HG02938 (cell line): ENCODE measurements at regions not wholly inside any gene's neighbourhood (a gene's known extent, or its start where the extent isn't known, plus 50 kb on each side); places are given as distances from the start of the nearest gene placed in this dataset.

ENCODE experiments used
- ATAC-seq: cut with Tn5 transposase; IDR thresholded peaks from one replicate; pipeline ENCODE4 v1.9.1; 2021; ENCODE audit warnings: mild to moderate bottlenecking, moderate library complexity; ENCODE audit not compliant: unreplicated experiment

GRCh38 chr5:120988941-120989340, 524.8 kb downstream of the PRR16 start:
- ATAC-seq, result no peak

- no peak for ATAC-seq
Observed at GRCh38 chr5:120991569-120991968, 527.5 kb downstream of the PRR16 start.

- ATAC-seq, result no peak
Observed at GRCh38 chr5:120994112-120994511, 530.0 kb downstream of the PRR16 start.

- ATAC-seq, result no peak
Observed at GRCh38 chr5:120999550-120999949, 535.5 kb downstream of the PRR16 start.

GRCh38 chr5:121006217-121006616, 542.1 kb downstream of the PRR16 start:
- no peak for ATAC-seq

GRCh38 chr5:121008041-121008440, 543.9 kb downstream of the PRR16 start:
- ATAC-seq, result no peak

- no peak for ATAC-seq
Observed at GRCh38 chr5:121009058-121009457, 545.0 kb downstream of the PRR16 start.

- no peak for ATAC-seq
Observed at GRCh38 chr5:121018004-121018403, 553.9 kb downstream of the PRR16 start.

GRCh38 chr5:121019106-121019505, 555.0 kb downstream of the PRR16 start:
- ATAC-seq, result no peak

GRCh38 chr5:121019734-121020133, 555.6 kb downstream of the PRR16 start:
- ATAC-seq, result no peak

GRCh38 chr5:121021681-121022080, 557.6 kb downstream of the PRR16 start:
- no peak for ATAC-seq

- ATAC-seq, result no peak
Observed at GRCh38 chr5:121024416-121025311, 560.6 kb downstream of the PRR16 start.

GRCh38 chr5:121025671-121026070, 561.6 kb downstream of the PRR16 start:
- no peak for ATAC-seq

GRCh38 chr5:121027636-121028035, 563.5 kb downstream of the PRR16 start:
- ATAC-seq, result peak; percentile 80

- no peak for ATAC-seq
Observed at GRCh38 chr5:121029536-121030245, 565.6 kb downstream of the PRR16 start.

- ATAC-seq, result no peak
Observed at GRCh38 chr5:121031491-121031890, 567.4 kb downstream of the PRR16 start.

- no peak for ATAC-seq
Observed at GRCh38 chr5:121033334-121033733, 569.2 kb downstream of the PRR16 start.

GRCh38 chr5:121038438-121038837, 574.3 kb downstream of the PRR16 start:
- no peak for ATAC-seq

- ATAC-seq, result no peak
Observed at GRCh38 chr5:121049971-121050370, 585.9 kb downstream of the PRR16 start.

- ATAC-seq, result no peak
Observed at GRCh38 chr5:121053055-121053985, 589.2 kb downstream of the PRR16 start.

GRCh38 chr5:121055586-121055985, 591.5 kb downstream of the PRR16 start:
- ATAC-seq, result no peak
